ENCODE measurements at regions not wholly inside any gene's neighbourhood (a gene's known extent, or its start where the extent isn't known, plus 50 kb on each side); places are given as distances from the start of the nearest gene placed in this dataset.
"Not testable (repeated sequence)": the region's sequence is repeated elsewhere in the genome, so short reads cannot be mapped to it uniquely, and the experiment has no call there.

DNA sequence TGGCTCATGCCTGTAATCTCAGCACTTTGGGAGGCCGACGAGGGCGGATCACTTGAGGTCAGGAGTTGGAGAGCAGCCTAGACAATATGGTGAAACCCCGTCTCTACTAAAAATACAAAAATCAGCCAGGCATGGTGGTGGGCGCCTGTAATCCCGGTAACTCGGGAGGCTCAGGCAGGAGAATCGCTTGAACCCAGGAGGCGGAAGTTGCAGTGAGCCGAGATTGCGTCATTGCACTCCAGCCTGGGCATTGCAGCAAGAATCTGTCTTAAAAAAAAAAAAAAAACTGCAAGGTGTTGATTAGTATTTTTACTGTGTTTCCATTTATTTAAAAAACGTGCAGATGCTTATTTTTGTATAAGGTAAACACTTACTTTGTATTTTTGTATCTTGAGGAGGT lies 152.0 kb upstream of the HS3ST4 start:
- not testable (repeated sequence) for H3K9me2 ChIP-seq (ENCODE audit: insufficient read depth, low read length); H3K79me2 ChIP-seq (replicated peaks; ENCODE audit: insufficient read depth, low read length); H3K4me3 ChIP-seq (ENCODE audit: low read length); H3K9ac ChIP-seq (ENCODE audit: low read length); H3K27me3 ChIP-seq (ENCODE audit: insufficient read depth, low read depth, low read length); H3K27ac ChIP-seq (ENCODE audit: low read length); H3K4me2 ChIP-seq (ENCODE audit: low read length); H3F3A ChIP-seq (ENCODE audit: insufficient read depth, low read length, poor library complexity, severe bottlenecking); H3K36me3 ChIP-seq (ENCODE audit: insufficient read depth, low read length); H3K9me3 ChIP-seq (ENCODE audit: low read length); H2AFZ ChIP-seq (ENCODE audit: low read depth, low read length); H4K20me1 ChIP-seq (ENCODE audit: insufficient read depth)

DNA sequence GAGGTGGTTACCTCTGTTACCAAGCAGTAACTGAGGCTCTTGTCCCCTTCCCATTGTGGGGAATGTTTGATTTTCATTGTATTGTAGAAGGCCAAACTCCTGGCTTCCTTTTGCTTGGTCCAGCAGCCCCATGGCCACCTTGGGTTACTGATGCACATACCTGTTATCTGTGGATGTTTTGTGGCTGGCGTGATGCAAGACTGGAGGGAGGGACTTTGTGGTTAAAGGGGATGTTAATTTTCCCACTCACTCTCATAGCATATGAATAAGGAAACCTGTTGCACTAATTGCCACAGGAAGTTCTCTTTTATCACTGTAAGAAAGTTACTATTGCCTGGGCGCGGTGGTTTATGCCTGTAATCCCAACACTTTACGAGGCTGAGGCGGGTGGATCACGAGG lies 168.6 kb upstream of the HS3ST4 start:
- Histone ChIP-seq H2AFZ (ENCODE audit: low read depth, low read length) (no peak overlapping the region), H3K4me2 (ENCODE audit: low read length) (no peak overlapping the region), H3K9me3 (ENCODE audit: low read length) (no peaks in the 10 kb centered on the region), H3K36me3 (ENCODE audit: insufficient read depth, low read length) (no peaks in the 10 kb centered on the region), H3K27me3 (ENCODE audit: insufficient read depth, low read depth, low read length) (no peaks in the 10 kb centered on the region), H3F3A (ENCODE audit: insufficient read depth, low read length, poor library complexity, severe bottlenecking) (no peaks in the 10 kb centered on the region), H4K20me1 (ENCODE audit: insufficient read depth) (no peaks in the 10 kb centered on the region), H3K9me2 (ENCODE audit: insufficient read depth, low read length) (no peaks in the 10 kb centered on the region), H3K79me2 (replicated peaks; ENCODE audit: insufficient read depth, low read length) (no peaks in the 10 kb centered on the region), H3K9ac (ENCODE audit: low read length) (no peak overlapping the region), H3K4me3 (ENCODE audit: low read length) (no peak overlapping the region), H3K27ac (ENCODE audit: low read length) (no peak overlapping the region)
- TF ChIP-seq, protein P1, sequence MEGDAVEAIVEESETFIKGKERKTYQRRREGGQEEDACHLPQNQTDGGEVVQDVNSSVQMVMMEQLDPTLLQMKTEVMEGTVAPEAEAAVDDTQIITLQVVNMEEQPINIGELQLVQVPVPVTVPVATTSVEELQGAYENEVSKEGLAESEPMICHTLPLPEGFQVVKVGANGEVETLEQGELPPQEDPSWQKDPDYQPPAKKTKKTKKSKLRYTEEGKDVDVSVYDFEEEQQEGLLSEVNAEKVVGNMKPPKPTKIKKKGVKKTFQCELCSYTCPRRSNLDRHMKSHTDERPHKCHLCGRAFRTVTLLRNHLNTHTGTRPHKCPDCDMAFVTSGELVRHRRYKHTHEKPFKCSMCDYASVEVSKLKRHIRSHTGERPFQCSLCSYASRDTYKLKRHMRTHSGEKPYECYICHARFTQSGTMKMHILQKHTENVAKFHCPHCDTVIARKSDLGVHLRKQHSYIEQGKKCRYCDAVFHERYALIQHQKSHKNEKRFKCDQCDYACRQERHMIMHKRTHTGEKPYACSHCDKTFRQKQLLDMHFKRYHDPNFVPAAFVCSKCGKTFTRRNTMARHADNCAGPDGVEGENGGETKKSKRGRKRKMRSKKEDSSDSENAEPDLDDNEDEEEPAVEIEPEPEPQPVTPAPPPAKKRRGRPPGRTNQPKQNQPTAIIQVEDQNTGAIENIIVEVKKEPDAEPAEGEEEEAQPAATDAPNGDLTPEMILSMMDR (IDR thresholded peaks at IDR 0.05; ENCODE audit: poor library complexity, severe bottlenecking) = no peak
- no peak for TF ChIP-seq RAD21 (conservative IDR thresholded peaks at IDR 0.05)

DNA sequence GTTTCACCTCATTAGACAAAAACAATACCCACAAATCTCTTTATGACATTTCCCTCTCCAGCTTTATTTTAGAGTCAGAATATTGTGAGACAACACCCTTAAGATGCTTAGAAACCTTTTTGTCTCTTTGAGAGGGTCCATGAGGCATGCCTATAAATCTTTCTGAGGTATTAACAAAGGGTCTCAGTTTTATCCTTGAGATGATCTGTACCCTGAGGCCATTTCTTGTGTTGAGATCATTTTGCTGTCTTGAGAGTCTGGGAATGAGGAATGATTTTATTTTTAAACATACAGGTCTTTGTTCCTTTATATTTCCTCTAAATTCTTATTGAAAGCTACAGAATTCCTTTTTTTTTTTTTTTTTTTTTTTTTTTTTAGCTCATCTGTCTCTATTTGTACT lies 179.7 kb upstream of the HS3ST4 start:
- Histone ChIP-seq H3K27ac (ENCODE audit: low read length) (no peak overlapping the region), H3K4me3 (ENCODE audit: low read length) (no peak overlapping the region), H3K9ac (ENCODE audit: low read length) (no peak overlapping the region), H3K27me3 (ENCODE audit: insufficient read depth, low read depth, low read length) (no peaks in the 10 kb centered on the region), H3K9me3 (ENCODE audit: low read length) (no peaks in the 10 kb centered on the region), H2AFZ (ENCODE audit: low read depth, low read length) (no peak overlapping the region), H3K9me2 (ENCODE audit: insufficient read depth, low read length) (no peaks in the 10 kb centered on the region), H3K36me3 (ENCODE audit: insufficient read depth, low read length) (no peaks in the 10 kb centered on the region), H3K79me2 (replicated peaks; ENCODE audit: insufficient read depth, low read length) (no peaks in the 10 kb centered on the region), H4K20me1 (ENCODE audit: insufficient read depth) (no peaks in the 10 kb centered on the region), H3K4me2 (ENCODE audit: low read length) (no peak overlapping the region), H3F3A (ENCODE audit: insufficient read depth, low read length, poor library complexity, severe bottlenecking) (no peaks in the 10 kb centered on the region)
- TF ChIP-seq TAF1 (IDR thresholded peaks at IDR 0.05; ENCODE audit: low read depth) (no peak), SMC3 (conservative IDR thresholded peaks at IDR 0.05; ENCODE audit: poor library complexity) (no peak)

DNA sequence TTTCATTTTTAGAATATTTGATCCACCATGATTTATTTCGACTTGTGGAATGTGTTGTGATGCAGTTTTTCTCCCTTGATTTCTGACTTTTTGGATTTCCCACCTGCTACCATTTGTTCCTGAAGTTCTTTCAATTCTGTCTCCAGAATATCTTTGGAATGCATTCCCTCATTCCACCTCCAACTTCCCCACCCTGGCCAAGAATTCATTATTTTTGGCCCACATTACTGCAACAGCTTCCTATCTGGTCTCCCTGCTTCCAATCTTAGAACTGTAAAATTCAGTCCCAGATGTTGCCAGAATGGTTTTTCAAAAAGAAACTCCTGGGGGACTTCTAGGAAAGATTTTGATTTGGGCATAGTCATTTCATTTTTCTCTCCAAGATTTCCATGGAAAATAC lies 182.3 kb upstream of the HS3ST4 start:
- no peaks in the 10 kb centered on the region for H3K9me2 ChIP-seq (ENCODE audit: insufficient read depth, low read length)
- H3K36me3 ChIP-seq (ENCODE audit: insufficient read depth, low read length) = no peaks in the 10 kb centered on the region
- H3F3A ChIP-seq (ENCODE audit: insufficient read depth, low read length, poor library complexity, severe bottlenecking) = no peaks in the 10 kb centered on the region
- TF ChIP-seq MXI1 (conservative IDR thresholded peaks at IDR 0.05; ENCODE audit: poor library complexity, severe bottlenecking) (no peak), RAD21 (conservative IDR thresholded peaks at IDR 0.05) (no peak), POLR2AphosphoS5 (IDR thresholded peaks at IDR 0.05) (no peak), SMC3 (conservative IDR thresholded peaks at IDR 0.05; ENCODE audit: poor library complexity) (no peak), EZH2 (IDR thresholded peaks at IDR 0.05; ENCODE audit: borderline replicate concordance, insufficient read depth, low read length, poor library complexity, severe bottlenecking) (no peak), TAF1 (IDR thresholded peaks at IDR 0.05; ENCODE audit: low read depth) (no peak), EP300 (conservative IDR thresholded peaks at IDR 0.05; ENCODE audit: poor library complexity, severe bottlenecking) (no peak)
- TF ChIP-seq, protein P1 (IDR thresholded peaks at IDR 0.05; ENCODE audit: poor library complexity, severe bottlenecking) = no peak
- TF ChIP-seq, protein P2, sequence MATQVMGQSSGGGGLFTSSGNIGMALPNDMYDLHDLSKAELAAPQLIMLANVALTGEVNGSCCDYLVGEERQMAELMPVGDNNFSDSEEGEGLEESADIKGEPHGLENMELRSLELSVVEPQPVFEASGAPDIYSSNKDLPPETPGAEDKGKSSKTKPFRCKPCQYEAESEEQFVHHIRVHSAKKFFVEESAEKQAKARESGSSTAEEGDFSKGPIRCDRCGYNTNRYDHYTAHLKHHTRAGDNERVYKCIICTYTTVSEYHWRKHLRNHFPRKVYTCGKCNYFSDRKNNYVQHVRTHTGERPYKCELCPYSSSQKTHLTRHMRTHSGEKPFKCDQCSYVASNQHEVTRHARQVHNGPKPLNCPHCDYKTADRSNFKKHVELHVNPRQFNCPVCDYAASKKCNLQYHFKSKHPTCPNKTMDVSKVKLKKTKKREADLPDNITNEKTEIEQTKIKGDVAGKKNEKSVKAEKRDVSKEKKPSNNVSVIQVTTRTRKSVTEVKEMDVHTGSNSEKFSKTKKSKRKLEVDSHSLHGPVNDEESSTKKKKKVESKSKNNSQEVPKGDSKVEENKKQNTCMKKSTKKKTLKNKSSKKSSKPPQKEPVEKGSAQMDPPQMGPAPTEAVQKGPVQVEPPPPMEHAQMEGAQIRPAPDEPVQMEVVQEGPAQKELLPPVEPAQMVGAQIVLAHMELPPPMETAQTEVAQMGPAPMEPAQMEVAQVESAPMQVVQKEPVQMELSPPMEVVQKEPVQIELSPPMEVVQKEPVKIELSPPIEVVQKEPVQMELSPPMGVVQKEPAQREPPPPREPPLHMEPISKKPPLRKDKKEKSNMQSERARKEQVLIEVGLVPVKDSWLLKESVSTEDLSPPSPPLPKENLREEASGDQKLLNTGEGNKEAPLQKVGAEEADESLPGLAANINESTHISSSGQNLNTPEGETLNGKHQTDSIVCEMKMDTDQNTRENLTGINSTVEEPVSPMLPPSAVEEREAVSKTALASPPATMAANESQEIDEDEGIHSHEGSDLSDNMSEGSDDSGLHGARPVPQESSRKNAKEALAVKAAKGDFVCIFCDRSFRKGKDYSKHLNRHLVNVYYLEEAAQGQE (IDR thresholded peaks at IDR 0.05; ENCODE audit: borderline replicate concordance) = no peak
- no peaks in the 10 kb centered on the region for H4K20me1 ChIP-seq (ENCODE audit: insufficient read depth)
- no peak overlapping the region for H3K4me3 ChIP-seq (ENCODE audit: low read length)
- H3K4me2 ChIP-seq (ENCODE audit: low read length) = no peak overlapping the region
- no peaks in the 10 kb centered on the region for H3K27me3 ChIP-seq (ENCODE audit: insufficient read depth, low read depth, low read length)
- H3K9me3 ChIP-seq (ENCODE audit: low read length) = no peaks in the 10 kb centered on the region
- H3K9ac ChIP-seq (ENCODE audit: low read length) = no peak overlapping the region
- no peak overlapping the region for H3K27ac ChIP-seq (ENCODE audit: low read length)
- H3K79me2 ChIP-seq (replicated peaks; ENCODE audit: insufficient read depth, low read length) = no peaks in the 10 kb centered on the region
- H2AFZ ChIP-seq (ENCODE audit: low read depth, low read length) = no peak overlapping the region

Data from neural cell (in vitro differentiated cells).